Stomach (tissue), 4 donors: ENCODE measurements at regions not wholly inside any gene's neighbourhood (a gene's known extent, or its start where the extent isn't known, plus 50 kb on each side); places are given as distances from the start of the nearest gene placed in this dataset.

Experiments used
- EP300 ChIP-seq: sonication (generic); formaldehyde crosslinking; IDR thresholded peaks from one replicate; pipeline ENCODE4 v1.6.1; 2017; ENCODE audit warnings: antibody characterized with exemption
- POLR2A ChIP-seq, 4 donors: fragments of 450-650 bp; IDR thresholded peaks; one replicate each; pipeline ENCODE4 v1.6.1; 2016; ENCODE audit warnings: antibody characterized with exemption in 4 of 4, control low read depth in 2 of 4, mild to moderate bottlenecking in 1 of 4, moderate library complexity in 1 of 4
- POLR2AphosphoS5 ChIP-seq, 3 donors: sonication (generic); formaldehyde crosslinking; IDR thresholded peaks; one replicate each; pipeline ENCODE4 v1.6.1; 2016; ENCODE audit warnings: antibody characterized with exemption in 3 of 3
- TF ChIP-seq, protein P1 (sequence below), 7 experiments: fragments of 450-650 bp in 4 of 7; fragments of 200-600 bp in 3 of 7; sonication (generic) in 3 of 7; IDR thresholded peaks; one replicate each; pipeline ENCODE4 v1.5.1; 2016 to 2019; ENCODE audit warnings: antibody characterized with exemption in 7 of 7, control low read depth in 2 of 7, mild to moderate bottlenecking in 1 of 7

DNA sequence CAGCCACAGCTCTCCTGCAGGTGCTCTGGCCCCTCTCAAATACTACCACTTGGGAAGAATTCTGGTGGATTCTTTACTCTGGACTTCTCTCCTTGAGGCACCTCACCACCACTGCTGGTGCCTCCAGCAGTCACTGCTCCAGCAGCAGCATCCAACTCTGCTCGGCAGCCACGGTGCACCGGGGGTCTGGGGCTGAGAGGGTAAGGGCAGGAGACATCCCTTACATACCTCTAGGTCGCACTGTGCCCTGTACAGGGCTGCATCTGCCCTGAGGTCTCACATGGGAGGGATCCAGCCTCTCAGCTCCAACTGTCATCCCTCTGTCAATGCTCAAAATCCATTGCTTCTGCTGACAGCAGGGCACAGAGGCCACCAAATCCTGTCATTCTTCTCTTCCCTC is 588.2 kb downstream of the CDK5RAP2 start:
- TF ChIP-seq POLR2A (IDR thresholded peaks at IDR 0.05) = no peak
- TF ChIP-seq, protein P1, sequence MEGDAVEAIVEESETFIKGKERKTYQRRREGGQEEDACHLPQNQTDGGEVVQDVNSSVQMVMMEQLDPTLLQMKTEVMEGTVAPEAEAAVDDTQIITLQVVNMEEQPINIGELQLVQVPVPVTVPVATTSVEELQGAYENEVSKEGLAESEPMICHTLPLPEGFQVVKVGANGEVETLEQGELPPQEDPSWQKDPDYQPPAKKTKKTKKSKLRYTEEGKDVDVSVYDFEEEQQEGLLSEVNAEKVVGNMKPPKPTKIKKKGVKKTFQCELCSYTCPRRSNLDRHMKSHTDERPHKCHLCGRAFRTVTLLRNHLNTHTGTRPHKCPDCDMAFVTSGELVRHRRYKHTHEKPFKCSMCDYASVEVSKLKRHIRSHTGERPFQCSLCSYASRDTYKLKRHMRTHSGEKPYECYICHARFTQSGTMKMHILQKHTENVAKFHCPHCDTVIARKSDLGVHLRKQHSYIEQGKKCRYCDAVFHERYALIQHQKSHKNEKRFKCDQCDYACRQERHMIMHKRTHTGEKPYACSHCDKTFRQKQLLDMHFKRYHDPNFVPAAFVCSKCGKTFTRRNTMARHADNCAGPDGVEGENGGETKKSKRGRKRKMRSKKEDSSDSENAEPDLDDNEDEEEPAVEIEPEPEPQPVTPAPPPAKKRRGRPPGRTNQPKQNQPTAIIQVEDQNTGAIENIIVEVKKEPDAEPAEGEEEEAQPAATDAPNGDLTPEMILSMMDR (IDR thresholded peaks at IDR 0.05) = no peak
- TF ChIP-seq POLR2AphosphoS5 (IDR thresholded peaks at IDR 0.05) = no peak
- TF ChIP-seq EP300 = no peak
